CD4-positive, alpha-beta T cell treated with Interleukin-10 for 1 hour (primary cell): ENCODE measurements at regions not wholly inside any gene's neighbourhood (a gene's known extent, or its start where the extent isn't known, plus 50 kb on each side); places are given as distances from the start of the nearest gene placed in this dataset.

Experiments used
- DNase-seq: peaks from one replicate; pipeline ENCODE4 v3.0.0-alpha.2; 2020

GRCh38 chr10:35752469-35753461, 110.7 kb upstream of the FZD8 start:
- no peak for DNase-seq

DNA sequence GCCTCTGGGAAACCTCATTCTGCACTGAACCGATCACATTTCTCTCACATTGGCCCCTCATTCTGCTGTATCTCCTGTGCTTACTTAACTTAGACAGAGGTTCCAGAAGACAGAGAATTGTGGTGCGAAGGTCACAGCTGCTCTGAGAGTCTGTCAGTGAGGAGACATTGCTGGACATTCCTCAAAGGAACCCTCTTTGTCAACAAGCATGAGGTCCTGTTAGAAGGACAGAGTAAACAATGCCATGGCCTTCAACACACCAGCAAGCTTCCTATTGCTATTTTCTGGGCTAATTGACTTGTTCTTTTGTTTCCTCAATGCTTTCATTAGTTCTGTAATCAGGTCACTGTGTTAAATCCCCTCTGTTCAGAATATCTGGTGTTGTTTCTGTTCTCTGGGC, 109.3 kb upstream of the FZD8 start:
- DNase-seq = no peak

DNA sequence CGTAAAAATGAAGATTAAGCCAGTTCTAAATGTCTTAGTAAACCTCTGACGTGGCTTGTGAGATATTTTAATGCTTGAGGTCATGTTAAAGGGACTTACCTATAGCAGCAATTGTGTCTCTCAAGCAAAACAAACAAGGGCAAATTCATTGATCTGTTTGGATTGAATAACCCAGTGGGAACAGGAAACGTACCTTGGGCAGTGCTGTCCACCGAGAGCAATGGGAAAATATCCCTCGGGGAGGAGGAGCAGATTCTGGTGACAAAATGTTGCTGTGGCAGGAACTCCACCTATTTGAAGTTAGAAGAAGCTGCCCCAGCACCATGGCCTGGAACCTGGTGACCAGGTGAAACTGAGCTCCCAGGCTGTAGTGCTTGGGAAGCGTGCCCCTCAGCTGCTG, 107.1 kb upstream of the FZD8 start:
- no peak for DNase-seq

- no peak for DNase-seq
Measured at GRCh38 chr10:35745617-35746403, 103.7 kb upstream of the FZD8 start.

- no peak for DNase-seq
Measured at GRCh38 chr10:35743851-35744250, 101.8 kb upstream of the FZD8 start.

DNA sequence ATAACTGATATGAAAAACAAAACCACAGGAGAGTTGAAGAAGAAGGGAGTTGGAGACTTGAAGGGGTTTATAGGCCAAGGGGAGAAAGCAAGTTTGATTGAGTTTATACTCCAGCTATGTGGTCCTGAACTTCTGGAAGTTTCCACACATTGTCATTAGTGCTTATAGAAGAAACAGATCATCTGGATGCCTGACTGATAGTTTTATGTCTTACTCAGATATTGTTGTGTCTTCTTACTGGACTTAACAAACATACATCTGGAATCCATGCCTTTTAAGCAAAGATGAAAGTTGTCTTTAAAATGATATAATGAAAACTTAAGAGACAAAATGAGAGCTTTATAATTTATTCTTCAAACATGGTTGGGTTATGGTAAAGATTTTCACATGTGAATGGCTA, 101.3 kb upstream of the FZD8 start:
- DNase-seq = no peak

- DNase-seq = no peak
Measured at GRCh38 chr10:35739998-35740397, 97.9 kb upstream of the FZD8 start.

GRCh38 chr10:35735412-35735811, 93.3 kb upstream of the FZD8 start:
- DNase-seq = no peak

GRCh38 chr10:35731828-35732227, 89.7 kb upstream of the FZD8 start:
- DNase-seq = no peak

GRCh38 chr10:35728341-35728740, 86.2 kb upstream of the FZD8 start:
- DNase-seq = no peak

DNA sequence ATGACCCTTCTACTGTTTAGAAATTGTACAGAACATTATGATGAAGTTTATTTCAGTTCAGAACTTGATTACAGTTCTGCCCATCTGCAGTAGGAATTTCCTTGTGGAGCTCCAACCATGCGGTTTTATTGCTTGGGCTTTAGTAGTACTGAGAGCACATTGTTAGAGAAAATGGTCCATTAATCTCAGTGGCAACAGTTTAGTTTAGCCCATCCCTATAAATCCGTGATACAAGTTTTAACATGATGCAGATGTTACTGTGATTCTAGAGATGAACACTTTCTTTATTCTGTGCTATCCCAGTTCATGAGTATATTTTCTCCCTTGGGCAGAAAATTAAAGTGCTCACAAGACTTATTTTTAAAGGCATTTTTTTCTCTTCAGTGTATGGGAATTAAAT, 84.8 kb upstream of the FZD8 start:
- DNase-seq = no peak

DNA sequence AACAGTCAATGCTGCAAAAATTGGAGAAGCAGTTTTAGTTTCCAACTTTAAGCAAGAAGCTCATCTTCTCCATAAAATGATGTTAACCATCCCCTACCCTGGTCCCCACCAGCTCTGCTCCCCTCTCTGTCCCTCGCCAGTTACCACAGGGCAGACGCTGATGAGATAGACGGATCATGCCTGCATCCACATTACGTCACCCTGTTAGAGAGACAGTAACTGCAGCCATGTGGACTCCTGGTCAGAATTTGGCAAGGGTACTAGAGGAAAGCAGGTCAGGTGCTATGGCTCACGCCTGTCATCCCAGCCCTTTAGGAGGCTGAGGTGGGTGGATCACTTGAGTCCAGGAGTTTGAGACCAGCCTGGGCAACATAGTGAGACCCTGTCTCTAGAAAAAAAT, 81.9 kb upstream of the FZD8 start:
- DNase-seq = no peak

DNA sequence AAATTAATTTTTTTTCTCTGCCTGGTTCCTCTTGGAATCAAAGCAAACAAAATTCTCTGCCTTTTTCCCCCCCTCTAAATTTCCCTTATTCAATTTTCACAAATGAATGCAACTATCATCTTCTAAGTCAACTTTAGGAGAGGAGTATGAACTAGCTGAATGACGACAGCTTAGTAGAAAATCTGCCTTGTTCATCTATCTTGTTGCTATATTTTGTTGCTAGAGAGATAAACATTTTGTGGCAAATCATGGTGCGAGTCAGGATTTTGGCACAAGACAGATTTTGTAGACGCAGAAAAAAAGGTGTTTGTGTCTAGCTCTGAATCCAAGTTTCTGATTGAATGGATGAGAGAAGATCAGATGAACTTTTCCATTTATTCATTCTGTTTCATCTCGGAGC, 81.0 kb upstream of the FZD8 start:
- DNase-seq = no peak

DNA sequence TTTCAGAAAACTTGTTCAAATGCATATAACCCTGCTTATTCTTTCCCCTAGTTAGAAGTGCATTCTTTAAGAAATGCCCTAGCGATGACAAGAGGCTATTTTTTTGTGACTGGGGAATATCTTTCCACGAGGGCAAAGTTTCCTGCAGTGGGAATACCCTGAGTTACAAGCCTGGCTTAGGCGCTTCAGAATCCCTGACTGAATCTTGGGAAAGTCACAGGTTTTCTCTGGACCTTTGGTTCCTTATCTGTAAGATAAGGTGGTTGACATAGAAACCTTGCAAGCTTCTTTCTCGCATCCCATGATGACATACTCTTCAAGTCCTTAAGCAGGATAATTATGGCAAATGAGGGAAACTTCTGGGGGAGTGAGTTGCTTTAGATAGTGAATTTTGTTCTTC, 80.5 kb upstream of the FZD8 start:
- no peak for DNase-seq

- DNase-seq = no peak
Measured at GRCh38 chr10:35722226-35722625, 80.1 kb upstream of the FZD8 start.

DNA sequence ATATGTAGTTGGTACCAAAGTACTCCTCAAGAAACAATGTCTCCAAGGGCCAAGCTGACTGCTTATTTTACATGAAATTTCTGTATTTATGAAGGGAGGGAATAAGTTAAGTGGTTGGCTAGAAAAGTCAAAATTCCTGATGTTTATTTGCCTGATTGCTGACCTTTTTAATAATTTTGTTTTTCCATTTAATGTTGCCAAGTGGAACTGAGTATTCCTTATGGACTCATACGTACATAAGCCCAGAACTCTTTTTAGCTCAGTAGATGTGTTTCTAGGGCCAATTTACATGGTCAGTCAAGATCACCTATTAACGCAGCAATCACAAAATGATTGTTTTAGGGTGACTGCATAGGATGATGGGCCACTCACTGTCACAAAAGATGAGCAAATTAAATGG, 78.3 kb upstream of the FZD8 start:
- no peak for DNase-seq

DNA sequence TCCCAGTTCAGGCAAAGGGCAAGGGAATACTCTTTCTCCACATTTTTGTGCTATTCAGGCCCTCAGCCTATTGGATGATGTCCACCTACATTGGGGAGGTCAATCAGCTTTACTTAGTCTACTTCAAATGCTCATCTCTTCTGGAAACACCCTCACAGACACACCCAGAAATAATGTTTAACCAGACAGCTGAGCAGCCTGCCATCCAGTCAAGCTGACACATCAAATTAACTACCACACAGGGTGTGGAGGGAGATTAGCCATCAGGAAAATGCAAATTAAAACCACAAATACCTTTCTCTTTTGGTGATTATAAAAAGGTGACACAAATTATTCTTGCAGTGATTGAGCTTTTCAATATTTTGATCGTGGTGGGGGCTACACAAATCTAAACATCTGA, 74.7 kb upstream of the FZD8 start:
- DNase-seq = no peak

GRCh38 chr10:35712486-35712885, 70.4 kb upstream of the FZD8 start:
- no peak for DNase-seq

DNA sequence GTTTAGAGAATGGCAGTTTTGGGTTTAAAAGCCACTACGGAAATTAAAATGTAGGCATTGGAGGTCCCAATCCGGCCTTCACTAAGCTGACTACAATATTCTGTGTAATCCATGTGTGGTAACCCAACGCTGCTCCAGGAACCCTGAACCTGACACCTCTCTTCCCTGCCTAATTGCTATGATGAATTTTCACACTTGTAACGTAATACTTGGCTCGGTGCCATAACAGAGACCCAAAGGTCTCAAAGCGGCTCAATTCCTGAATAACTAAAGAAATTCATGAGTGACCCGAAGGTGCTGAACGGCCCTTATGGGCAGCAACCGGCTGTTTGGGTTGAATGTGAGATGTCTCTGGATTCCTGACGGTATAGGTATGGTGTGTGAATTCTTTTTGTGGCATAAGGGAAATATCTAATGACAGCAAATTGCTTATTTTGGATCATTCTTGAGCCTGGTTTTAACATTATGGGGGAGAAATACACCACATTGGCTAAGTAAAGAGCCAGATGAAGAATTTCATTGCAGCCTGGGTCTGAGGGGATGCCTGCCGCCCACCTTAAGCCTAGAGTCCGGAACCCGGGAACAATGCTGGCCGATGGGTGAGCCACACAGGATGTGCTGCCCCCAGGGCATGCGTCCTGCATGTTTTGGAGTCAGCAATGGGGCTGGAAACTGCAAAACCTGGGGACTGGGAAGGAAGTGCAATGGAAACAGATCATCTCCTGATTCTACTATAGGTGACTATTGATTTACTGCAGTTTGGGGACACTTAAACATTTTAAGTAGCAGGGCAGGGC, 69.7 kb upstream of the FZD8 start:
- no peak for DNase-seq

DNA sequence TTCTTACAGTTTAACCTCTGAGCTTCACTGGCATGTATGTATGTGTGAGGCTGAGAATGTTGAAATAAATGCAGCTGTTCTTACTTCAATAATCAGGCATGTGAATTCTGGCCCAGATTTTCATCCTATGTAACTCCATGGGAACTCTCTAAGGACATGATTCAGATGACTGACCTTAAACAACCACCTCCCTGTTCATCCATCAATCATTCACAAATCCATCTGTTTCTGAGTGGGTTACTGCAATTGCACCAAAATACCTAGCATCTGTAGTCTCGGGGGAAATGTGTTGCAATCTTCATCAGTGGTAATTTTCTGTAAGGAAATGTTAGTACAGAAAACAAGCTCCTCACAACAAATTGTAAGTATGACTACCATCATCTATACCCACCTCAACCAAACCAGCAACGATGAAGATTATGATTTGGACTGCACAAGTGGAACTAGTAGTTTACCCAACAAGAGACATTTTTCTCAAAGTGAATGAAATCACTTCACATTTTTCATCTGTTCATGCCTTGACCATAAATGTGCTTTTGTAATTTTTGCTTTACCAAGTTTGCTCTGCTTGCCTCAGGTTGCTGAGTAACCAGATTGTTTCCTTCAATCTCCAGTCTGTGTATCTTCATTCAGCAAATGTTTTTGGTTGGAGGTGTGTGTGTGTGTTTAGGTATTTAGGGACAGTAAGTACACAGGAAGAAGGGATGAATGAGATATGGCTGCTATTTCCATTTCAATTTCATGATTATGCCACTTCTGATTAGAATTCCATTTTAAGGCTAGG, 65.7 kb upstream of the FZD8 start:
- DNase-seq = no peak

DNA sequence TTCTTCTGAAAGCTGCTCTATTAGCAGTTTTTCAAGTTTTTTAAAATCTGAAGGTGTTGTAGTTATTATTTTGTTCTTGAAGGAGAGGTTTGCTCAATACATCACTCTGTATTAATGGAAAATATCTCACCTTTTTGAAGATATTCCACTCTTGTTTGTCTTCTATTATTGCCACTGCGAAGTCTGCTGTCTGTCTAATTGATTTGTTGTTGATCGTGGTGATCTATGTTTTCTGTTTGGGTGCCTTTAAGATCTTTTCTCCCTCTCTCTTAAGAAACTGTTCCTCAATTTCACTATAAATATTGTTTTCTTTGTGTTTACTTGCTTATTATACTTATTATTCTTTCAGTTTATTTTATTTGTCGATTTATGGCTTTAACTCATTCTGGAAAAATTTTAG, 64.9 kb upstream of the FZD8 start:
- DNase-seq = no peak

DNA sequence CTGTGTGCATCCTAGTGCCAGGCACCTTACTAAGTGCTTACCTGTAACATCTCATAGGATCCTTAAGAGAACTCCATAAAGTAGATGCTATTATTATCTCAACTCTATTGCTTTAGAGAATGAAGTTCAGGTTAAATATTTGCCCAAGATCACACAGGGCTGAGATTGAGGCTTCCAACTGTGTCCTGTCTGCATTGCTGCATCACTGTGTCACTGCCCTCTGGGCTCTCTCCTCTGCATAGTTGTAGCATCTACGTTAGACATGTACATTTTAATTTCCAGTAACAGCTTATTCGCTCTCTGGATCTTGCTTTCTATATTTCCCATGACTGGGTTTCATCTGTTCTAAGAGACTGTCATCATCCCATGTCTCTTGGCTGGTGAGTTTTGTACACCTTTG, 63.6 kb upstream of the FZD8 start:
- DNase-seq = no peak

- no peak for DNase-seq
Measured at GRCh38 chr10:35705051-35705450, 63.0 kb upstream of the FZD8 start.
